Stomach (tissue), 8 donors: ENCODE measurements at regions not wholly inside any gene's neighbourhood (a gene's known extent, or its start where the extent isn't known, plus 50 kb on each side); places are given as distances from the start of the nearest gene placed in this dataset.

Experiments used
- DNase-seq, 2 donors: peaks; one replicate each; pipeline versions ENCODE4 v3.0.0 to v3.0.0-alpha.2; 2013 to 2019
- H3K27ac ChIP-seq, 5 donors: fragments of 200-600 bp in 4 of 5; sonication (generic) in 4 of 5; one replicate each; pipeline ENCODE4 v1.5.1; 2013 to 2019; ENCODE audit warnings: mild to moderate bottlenecking in 1 of 5, moderate library complexity in 1 of 5
- H3K27me3 ChIP-seq, 3 donors: fragments of 200-600 bp; sonication (generic); one replicate each; pipeline ENCODE4 v1.5.1; 2017 to 2019; ENCODE audit warnings: mixed run types in 1 of 3
- H3K36me3 ChIP-seq, 4 donors: fragments of 200-600 bp; sonication (generic); 1 replicate in 3 of 4; 2 replicates in 1 of 4; pipeline ENCODE4 v1.5.1; 2016 to 2019
- H3K4me1 ChIP-seq, 4 donors: fragments of 200-600 bp; sonication (generic); one replicate each; pipeline ENCODE4 v1.5.1; 2016 to 2019
- H3K4me3 ChIP-seq, 4 donors: fragments of 200-600 bp; sonication (generic) in 3 of 4; one replicate each; pipeline ENCODE4 v1.5.1; 2016 to 2019; ENCODE audit warnings: mild to moderate bottlenecking in 1 of 4
- H3K9me3 ChIP-seq, 4 donors: fragments of 200-600 bp; sonication (generic); one replicate each; pipeline ENCODE4 v1.5.1; 2016 to 2019
- EP300 ChIP-seq: sonication (generic); formaldehyde crosslinking; IDR thresholded peaks from one replicate; pipeline ENCODE4 v1.6.1; 2017; ENCODE audit warnings: antibody characterized with exemption
- POLR2A ChIP-seq, 4 donors: fragments of 450-650 bp; IDR thresholded peaks; one replicate each; pipeline ENCODE4 v1.6.1; 2016; ENCODE audit warnings: antibody characterized with exemption in 4 of 4, control low read depth in 2 of 4, mild to moderate bottlenecking in 1 of 4, moderate library complexity in 1 of 4
- POLR2AphosphoS5 ChIP-seq, 3 donors: sonication (generic); formaldehyde crosslinking; IDR thresholded peaks; one replicate each; pipeline ENCODE4 v1.6.1; 2016; ENCODE audit warnings: antibody characterized with exemption in 3 of 3
- WGBS, 5 donors: extraction: QIAGEN DNeasy Blood & Tissue Kit in 3 of 5; methylation state at CpG; one replicate each; pipeline versions ENCODE4 v1.1.5 to v1.1.7; 2013 to 2018; 5-methylcytosine and 5-hydroxymethylcytosine counted together
- intact Hi-C: fragments of 100-400 bp; cut with DNase I; formaldehyde crosslinking; loops from one replicate; pipeline ENCODE4 v1.15.1; 2023; ENCODE audit warnings: low total_unique reads
- TF ChIP-seq, protein P1 (sequence below), 7 experiments: fragments of 450-650 bp in 4 of 7; fragments of 200-600 bp in 3 of 7; sonication (generic) in 3 of 7; IDR thresholded peaks; one replicate each; pipeline ENCODE4 v1.5.1; 2016 to 2019; ENCODE audit warnings: antibody characterized with exemption in 7 of 7, control low read depth in 2 of 7, mild to moderate bottlenecking in 1 of 7
- donor health status: healthy with polysubstance abuse.
- donor health status: Bipolar disorder and iron deficiency.
- donor health status: healthy.

DNA sequence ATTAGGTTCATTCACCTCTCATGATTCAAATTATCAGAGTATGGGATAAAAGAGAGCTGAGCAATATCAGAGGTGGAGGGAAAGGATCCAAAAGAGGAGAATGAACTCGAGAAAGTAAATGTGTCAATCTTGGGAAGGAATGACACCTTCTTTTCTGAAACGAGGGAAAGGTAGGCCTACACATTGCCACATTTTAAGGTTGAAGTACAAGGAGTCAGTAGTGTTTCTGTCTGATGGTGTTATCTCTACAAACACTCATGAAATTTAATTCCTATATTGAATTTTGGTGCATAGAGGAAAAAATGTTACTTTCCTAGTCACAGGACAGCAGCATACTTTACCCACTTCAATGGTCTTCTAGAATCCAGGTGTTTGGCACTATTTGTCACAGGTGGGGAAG lies 90.2 kb downstream of the DNAJB9 start:
- Histone ChIP-seq H3K4me1 (no peaks in the 10 kb centered on the region), H3K4me3 (no peak overlapping the region), H3K9me3 (no peaks in the 10 kb centered on the region), H3K27me3 (no peaks in the 10 kb centered on the region), H3K27ac (no peak overlapping the region), H3K36me3 (no peaks in the 10 kb centered on the region)
- TF ChIP-seq EP300 (no peak), POLR2A (IDR thresholded peaks at IDR 0.05) (no peak), POLR2AphosphoS5 (IDR thresholded peaks at IDR 0.05) (no peak)
- TF ChIP-seq, protein P1, sequence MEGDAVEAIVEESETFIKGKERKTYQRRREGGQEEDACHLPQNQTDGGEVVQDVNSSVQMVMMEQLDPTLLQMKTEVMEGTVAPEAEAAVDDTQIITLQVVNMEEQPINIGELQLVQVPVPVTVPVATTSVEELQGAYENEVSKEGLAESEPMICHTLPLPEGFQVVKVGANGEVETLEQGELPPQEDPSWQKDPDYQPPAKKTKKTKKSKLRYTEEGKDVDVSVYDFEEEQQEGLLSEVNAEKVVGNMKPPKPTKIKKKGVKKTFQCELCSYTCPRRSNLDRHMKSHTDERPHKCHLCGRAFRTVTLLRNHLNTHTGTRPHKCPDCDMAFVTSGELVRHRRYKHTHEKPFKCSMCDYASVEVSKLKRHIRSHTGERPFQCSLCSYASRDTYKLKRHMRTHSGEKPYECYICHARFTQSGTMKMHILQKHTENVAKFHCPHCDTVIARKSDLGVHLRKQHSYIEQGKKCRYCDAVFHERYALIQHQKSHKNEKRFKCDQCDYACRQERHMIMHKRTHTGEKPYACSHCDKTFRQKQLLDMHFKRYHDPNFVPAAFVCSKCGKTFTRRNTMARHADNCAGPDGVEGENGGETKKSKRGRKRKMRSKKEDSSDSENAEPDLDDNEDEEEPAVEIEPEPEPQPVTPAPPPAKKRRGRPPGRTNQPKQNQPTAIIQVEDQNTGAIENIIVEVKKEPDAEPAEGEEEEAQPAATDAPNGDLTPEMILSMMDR (IDR thresholded peaks at IDR 0.05) = no peak
- intact Hi-C loops = no loop called here
- no peak for DNase-seq
- 37 to 63% (median 50%) methylated on average over 2 of the region's 2 CpGs for WGBS, 5 donors

DNA sequence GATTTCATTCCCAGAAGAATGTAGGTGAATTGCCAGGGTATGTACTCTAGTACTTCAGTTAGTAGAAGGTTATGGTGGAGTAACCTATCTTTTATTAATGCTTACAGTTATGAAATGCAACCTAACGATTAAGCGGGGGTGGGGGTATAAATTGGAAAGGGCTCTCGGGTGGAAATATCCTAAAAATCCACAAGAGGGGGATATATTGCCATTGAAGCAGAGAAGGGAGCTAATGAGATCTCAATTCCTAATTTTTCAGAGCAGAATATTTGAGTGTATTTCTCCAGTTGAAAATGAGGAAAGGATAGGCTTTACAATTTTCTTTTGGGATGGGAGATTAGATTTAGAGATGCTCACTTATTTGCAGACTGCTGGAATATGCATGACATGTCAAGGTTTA lies 90.8 kb downstream of the DNAJB9 start:
- H3K27me3 ChIP-seq = no peaks in the 10 kb centered on the region
- H3K4me1 ChIP-seq = no peaks in the 10 kb centered on the region
- DNase-seq = peak in 1 of 2 donors; percentile 12
- H3K9me3 ChIP-seq = no peaks in the 10 kb centered on the region
- WGBS, 5 donors = 28 to 46% (median 35%) methylated on average over 3 of the region's 3 CpGs
- no peaks in the 10 kb centered on the region for H3K36me3 ChIP-seq
- H3K4me3 ChIP-seq = no peak overlapping the region
- TF ChIP-seq POLR2AphosphoS5 (IDR thresholded peaks at IDR 0.05) = no peak
- no peak for TF ChIP-seq EP300
- TF ChIP-seq POLR2A (IDR thresholded peaks at IDR 0.05) = no peak
- TF ChIP-seq, protein P1 (IDR thresholded peaks at IDR 0.05) = no peak
- intact Hi-C loops = no loop called here
- no peak overlapping the region for H3K27ac ChIP-seq

DNA sequence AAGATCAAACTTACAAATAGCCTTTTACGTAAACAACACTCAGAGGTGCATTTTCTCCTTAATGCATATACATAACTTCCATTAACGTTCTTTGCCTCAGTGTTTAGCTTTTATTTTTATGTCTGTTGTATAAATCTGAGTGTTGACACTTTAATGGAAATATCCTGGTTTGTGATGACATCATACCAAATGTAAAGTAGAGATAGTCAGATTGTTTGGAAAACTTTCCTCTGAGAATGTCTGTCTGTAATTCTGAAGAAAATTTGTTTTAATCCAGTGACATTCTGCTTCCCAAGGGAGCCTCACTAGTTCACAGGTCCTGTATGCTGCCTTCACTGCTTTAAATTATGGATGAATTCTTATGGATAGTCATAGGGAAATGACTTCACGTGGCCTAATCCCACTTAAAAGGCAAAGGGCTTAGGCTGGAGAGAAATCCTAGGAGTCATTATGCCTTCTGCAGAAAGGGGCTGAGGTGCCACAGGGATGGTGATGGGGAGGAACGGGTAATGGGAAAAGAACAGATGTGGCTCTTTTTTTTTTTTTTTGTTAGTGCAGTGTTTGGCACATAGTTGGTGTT lies 93.2 kb downstream of the DNAJB9 start:
- Histone ChIP-seq H3K27me3 (no peaks in the 10 kb centered on the region), H3K27ac (no peak overlapping the region), H3K9me3 (no peaks in the 10 kb centered on the region), H3K36me3 (no peaks in the 10 kb centered on the region), H3K4me3 (no peak overlapping the region), H3K4me1 (no peaks in the 10 kb centered on the region)
- 59 to 82% (median 66%) methylated on average over 4 of the region's 4 CpGs for WGBS, 5 donors
- no peak for TF ChIP-seq POLR2AphosphoS5 (IDR thresholded peaks at IDR 0.05)
- intact Hi-C loops = no loop called here
- DNase-seq = peak in 1 of 2 donors; percentile 6

DNA sequence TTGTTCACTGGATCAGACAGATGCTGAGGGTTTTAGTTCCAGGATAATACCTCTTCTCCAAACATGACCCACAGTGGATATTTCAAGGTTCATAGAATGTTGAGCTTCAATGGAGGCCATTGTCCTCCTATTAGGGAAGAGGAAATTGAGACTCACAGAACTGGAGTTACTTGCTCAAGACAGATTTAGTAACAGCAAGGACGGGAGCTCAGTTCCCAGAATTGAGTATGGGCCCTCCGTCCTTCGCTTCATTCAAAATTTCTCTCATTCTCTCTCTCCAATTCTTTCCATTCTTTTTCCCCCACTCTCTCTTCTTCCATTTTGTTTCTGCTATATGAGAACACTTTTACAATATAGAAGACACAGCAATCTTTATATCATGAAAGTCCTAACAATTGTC lies 94.0 kb downstream of the DNAJB9 start:
- H3K27ac ChIP-seq = no peak overlapping the region
- no peaks in the 10 kb centered on the region for H3K9me3 ChIP-seq
- DNase-seq = no peak
- no peak overlapping the region for H3K4me3 ChIP-seq
- no peaks in the 10 kb centered on the region for H3K4me1 ChIP-seq
- intact Hi-C loops = no loop called here
- TF ChIP-seq POLR2AphosphoS5 (IDR thresholded peaks at IDR 0.05) = no peak
- no peak for TF ChIP-seq EP300
- TF ChIP-seq, protein P1 (IDR thresholded peaks at IDR 0.05) = no peak
- TF ChIP-seq POLR2A (IDR thresholded peaks at IDR 0.05) = no peak
- H3K36me3 ChIP-seq = no peaks in the 10 kb centered on the region
- 90 to 96% (median 95%) methylated on average over 3 of the region's 3 CpGs for WGBS, 5 donors
- no peaks in the 10 kb centered on the region for H3K27me3 ChIP-seq

DNA sequence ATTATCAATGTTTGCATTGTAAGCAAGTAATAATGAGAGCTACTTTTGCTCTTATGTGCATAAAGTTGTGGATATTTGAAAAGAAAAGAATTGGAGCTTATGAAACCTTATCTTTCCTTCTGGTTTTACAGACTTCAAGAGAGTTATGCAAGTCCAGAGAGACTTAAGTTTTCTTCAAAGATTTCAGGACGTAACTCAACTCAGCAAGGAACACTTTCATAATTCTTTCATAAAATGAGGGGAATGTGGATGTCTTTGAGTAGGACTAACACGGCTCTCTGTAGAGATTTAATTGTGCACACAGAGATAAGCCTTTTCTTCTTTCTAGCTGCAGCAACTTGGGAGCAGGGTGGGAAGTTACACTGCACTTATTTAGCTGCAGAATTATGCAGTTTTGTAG lies 97.5 kb downstream of the DNAJB9 start:
- TF ChIP-seq POLR2A (IDR thresholded peaks at IDR 0.05) (no peak), EP300 (no peak), POLR2AphosphoS5 (IDR thresholded peaks at IDR 0.05) (no peak)
- TF ChIP-seq, protein P1 (IDR thresholded peaks at IDR 0.05) = no peak
- Histone ChIP-seq H3K4me3 (no peak overlapping the region), H3K27ac (no peak overlapping the region), H3K4me1 (no peaks in the 10 kb centered on the region), H3K36me3 (no peaks in the 10 kb centered on the region), H3K9me3 (peaks cover 0 to 16% (median 0%) of the 10 kb centered on the region in 4 donors), H3K27me3 (no peaks in the 10 kb centered on the region)
- 40 to 49% (median 47%) methylated on average over 2 of the region's 2 CpGs for WGBS, 5 donors
- intact Hi-C loops = no loop called here
- DNase-seq = no peak
